ENCODE measurements at regions not wholly inside any gene's neighbourhood (a gene's known extent, or its start where the extent isn't known, plus 50 kb on each side); places are given as distances from the start of the nearest gene placed in this dataset.

GRCh38 chr13:95354680-95355487 is 53.6 kb upstream of the ABCC4 start:
- TF ChIP-seq YY1 (IDR thresholded peaks at IDR 0.05; ENCODE audit: insufficient read depth, insufficient read length) (no peak), ZNF274 (IDR thresholded peaks at IDR 0.05; ENCODE audit: low read depth, low read length) (no peak), SUZ12 (IDR thresholded peaks at IDR 0.05; ENCODE audit: extremely low read depth, insufficient read depth, insufficient read length) (no peak)

Measured in NT2/D1 (cell line).